Adrenal gland (tissue), 9 donors: ENCODE measurements at regions not wholly inside any gene's neighbourhood (a gene's known extent, or its start where the extent isn't known, plus 50 kb on each side); places are given as distances from the start of the nearest gene placed in this dataset.

Source experiments
- DNase-seq, 7 donors: peaks; one replicate each; pipeline ENCODE4 v3.0.0-alpha.2; 2019 to 2020
- H3K27ac ChIP-seq, 5 donors: fragments of 200-600 bp; sonication (generic) in 4 of 5; 1 replicate in 3 of 5; 2 replicates in 2 of 5; pipeline versions ENCODE4 v1.5.1 to v1.8.0; 2016 to 2020; ENCODE audit warnings: mild to moderate bottlenecking in 1 of 5
- H3K27me3 ChIP-seq: fragments of 200-600 bp; 2 replicates; pipeline ENCODE4 v1.8.0; 2021
- H3K36me3 ChIP-seq, 2 donors: fragments of 200-600 bp; replicated peaks in 1 of 2; 1 replicate in 1 of 2; 2 replicates in 1 of 2; pipeline versions ENCODE4 v1.5.1 to v1.8.0; 2018 to 2022
- H3K4me1 ChIP-seq, 2 donors: fragments of 200-600 bp; replicated peaks in 1 of 2; 1 replicate in 1 of 2; 2 replicates in 1 of 2; pipeline versions ENCODE4 v1.5.1 to v1.8.0; 2018 to 2021
- H3K4me3 ChIP-seq, 4 donors: fragments of 200-600 bp; sonication (generic) in 3 of 4; one replicate each; pipeline ENCODE4 v1.5.1; 2016 to 2018
- H3K9me3 ChIP-seq, 3 donors: fragments of 200-600 bp; sonication (generic) in 1 of 3; replicated peaks in 1 of 3; 1 replicate in 2 of 3; 2 replicates in 1 of 3; pipeline versions ENCODE4 v1.5.1 to v1.8.0; 2016 to 2021
- POLR2A ChIP-seq, 2 donors: fragments of 450-650 bp; IDR thresholded peaks; one replicate each; pipeline ENCODE4 v1.6.1; 2017; ENCODE audit warnings: antibody characterized with exemption in 2 of 2, mild to moderate bottlenecking in 2 of 2, moderate library complexity in 1 of 2
- WGBS, 4 donors: extraction: QIAGEN DNeasy Blood & Tissue Kit in 2 of 4; methylation state at CpG; one replicate each; pipeline versions ENCODE4 v1.1.5 to v1.1.7; 2013 to 2017; 5-methylcytosine and 5-hydroxymethylcytosine counted together
- intact Hi-C, 2 donors: fragments of 100-400 bp; cut with DNase I; formaldehyde crosslinking; loops; one replicate each; pipeline versions ENCODE4 v1.14.1 to v1.15.0; 2022 to 2023
- TF ChIP-seq, protein P1 (sequence below), 6 experiments: fragments of 450-650 bp in 4 of 6; fragments of 200-600 bp in 2 of 6; sonication (generic) in 1 of 6; IDR thresholded peaks; 1 replicate in 5 of 6; 2 replicates in 1 of 6; pipeline versions ENCODE4 v1.5.1 to v1.8.0; 2016 to 2021; ENCODE audit warnings: antibody characterized with exemption in 6 of 6, mild to moderate bottlenecking in 2 of 6, moderate library complexity in 1 of 6
- donor health status: healthy with polysubstance abuse.
- donor health status: Bipolar disorder and iron deficiency.
- donor health status: DM: yes; HTN: yes; CAD: no.
- donor health status: DM: no; HTN: no; CAD: no.
- donor health status: DM: no; HTN: no; CAD: no.

- Histone ChIP-seq H3K27me3 (no peaks in the 10 kb centered on the region), H3K36me3 (no peaks in the 10 kb centered on the region), H3K4me1 (peaks cover 31 to 56% of the 10 kb centered on the region in 2 donors), H3K9me3 (no peaks in the 10 kb centered on the region), H3K4me3 (no peak overlapping the region), H3K27ac (peak overlapping the region; percentile 73 to 97 (median 95))
- intact Hi-C loops, result no loop called here
- WGBS, 4 donors, result 28 to 45% (median 32%) methylated on average over 7 to 11 of the region's 11 CpGs
- TF ChIP-seq POLR2A (IDR thresholded peaks at IDR 0.05), result peak in 1 of 2 donors; percentile 64
- TF ChIP-seq, protein P1, sequence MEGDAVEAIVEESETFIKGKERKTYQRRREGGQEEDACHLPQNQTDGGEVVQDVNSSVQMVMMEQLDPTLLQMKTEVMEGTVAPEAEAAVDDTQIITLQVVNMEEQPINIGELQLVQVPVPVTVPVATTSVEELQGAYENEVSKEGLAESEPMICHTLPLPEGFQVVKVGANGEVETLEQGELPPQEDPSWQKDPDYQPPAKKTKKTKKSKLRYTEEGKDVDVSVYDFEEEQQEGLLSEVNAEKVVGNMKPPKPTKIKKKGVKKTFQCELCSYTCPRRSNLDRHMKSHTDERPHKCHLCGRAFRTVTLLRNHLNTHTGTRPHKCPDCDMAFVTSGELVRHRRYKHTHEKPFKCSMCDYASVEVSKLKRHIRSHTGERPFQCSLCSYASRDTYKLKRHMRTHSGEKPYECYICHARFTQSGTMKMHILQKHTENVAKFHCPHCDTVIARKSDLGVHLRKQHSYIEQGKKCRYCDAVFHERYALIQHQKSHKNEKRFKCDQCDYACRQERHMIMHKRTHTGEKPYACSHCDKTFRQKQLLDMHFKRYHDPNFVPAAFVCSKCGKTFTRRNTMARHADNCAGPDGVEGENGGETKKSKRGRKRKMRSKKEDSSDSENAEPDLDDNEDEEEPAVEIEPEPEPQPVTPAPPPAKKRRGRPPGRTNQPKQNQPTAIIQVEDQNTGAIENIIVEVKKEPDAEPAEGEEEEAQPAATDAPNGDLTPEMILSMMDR (IDR thresholded peaks at IDR 0.05), result no peak
- DNase-seq, result peak in 6 of 7 donors; percentile 80 to 85 (median 84)
These were observed 61.1 kb upstream of the DLK1 start for GRCh38 chr14:100665511-100666032.

GRCh38 chr14:100666403-100666802 is 60.3 kb upstream of the DLK1 start:
- TF ChIP-seq, protein P1 (IDR thresholded peaks at IDR 0.05), result no peak
- peak in 1 of 2 donors; percentile 6 for TF ChIP-seq POLR2A (IDR thresholded peaks at IDR 0.05)
- Histone ChIP-seq H3K4me1 (peaks cover 31 to 61% of the 10 kb centered on the region in 2 donors), H3K27me3 (no peaks in the 10 kb centered on the region), H3K36me3 (no peaks in the 10 kb centered on the region), H3K9me3 (no peaks in the 10 kb centered on the region), H3K27ac (peak overlapping the region; percentile 73 to 97 (median 95)), H3K4me3 (no peak overlapping the region)
- peak in 6 of 7 donors; percentile 78 to 89 (median 79) for DNase-seq
- intact Hi-C loops, result no loop called here
- 48 to 65% (median 54%) methylated on average over 2 to 3 of the region's 3 CpGs for WGBS, 4 donors

DNA sequence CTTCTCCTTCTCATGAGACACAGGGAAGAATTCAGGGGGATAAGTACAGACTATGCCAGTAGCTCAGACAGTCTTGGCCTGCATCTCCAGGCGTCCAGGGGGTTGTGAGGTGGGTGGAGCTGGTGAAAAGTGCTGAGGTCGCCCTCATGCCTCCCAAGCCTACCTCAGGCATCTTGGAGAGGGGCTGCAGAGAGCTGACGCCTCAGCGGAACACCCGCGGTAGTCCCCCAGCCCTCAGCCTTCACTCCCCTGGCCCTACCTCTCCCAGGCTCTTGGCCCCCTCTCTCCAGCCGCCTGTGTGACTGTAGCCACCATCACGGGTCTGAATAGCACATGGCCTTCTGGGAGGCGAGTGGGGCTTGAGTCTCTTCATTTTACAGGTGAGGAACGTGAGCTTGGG is 59.8 kb upstream of the DLK1 start:
- no peak for TF ChIP-seq POLR2A (IDR thresholded peaks at IDR 0.05)
- TF ChIP-seq, protein P1 (IDR thresholded peaks at IDR 0.05), result no peak
- intact Hi-C loops, result no loop called here
- no peak overlapping the region for H3K4me3 ChIP-seq
- no peaks in the 10 kb centered on the region for H3K27me3 ChIP-seq
- DNase-seq, result no peak
- 59 to 85% (median 84%) methylated on average over 2 to 10 of the region's 10 CpGs for WGBS, 4 donors
- no peaks in the 10 kb centered on the region for H3K36me3 ChIP-seq
- peak overlapping the region in 4 of 5 donors; percentile 73 to 97 (median 95) for H3K27ac ChIP-seq
- H3K4me1 ChIP-seq, result peaks cover 31 to 61% of the 10 kb centered on the region in 2 donors
- H3K9me3 ChIP-seq, result no peaks in the 10 kb centered on the region

DNA sequence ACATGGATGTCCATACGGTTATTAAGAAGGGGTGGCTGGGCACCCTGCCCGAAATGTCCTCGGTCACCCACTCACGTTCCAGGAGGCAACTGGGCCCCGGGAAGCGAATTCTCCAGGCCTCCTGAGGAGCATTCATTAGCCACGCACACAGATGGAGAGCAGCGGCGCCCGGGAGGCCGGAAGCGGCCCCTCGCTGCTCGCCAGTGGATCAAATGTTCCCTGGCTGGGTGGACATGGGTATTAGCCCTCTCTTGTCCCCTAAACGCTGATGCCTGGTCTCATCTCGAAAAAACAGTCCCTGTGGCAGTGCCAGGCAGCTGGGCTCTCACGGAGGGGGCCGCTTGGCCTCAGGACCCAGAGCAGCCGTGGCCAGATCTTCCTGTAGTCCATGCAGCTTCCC is 59.0 kb upstream of the DLK1 start:
- Histone ChIP-seq H3K27me3 (no peaks in the 10 kb centered on the region), H3K4me3 (no peak overlapping the region), H3K9me3 (no peaks in the 10 kb centered on the region), H3K27ac (no peak overlapping the region), H3K36me3 (no peaks in the 10 kb centered on the region), H3K4me1 (peaks cover 31 to 61% of the 10 kb centered on the region in 2 donors)
- TF ChIP-seq, protein P1 (IDR thresholded peaks at IDR 0.05), result no peak
- no peak for TF ChIP-seq POLR2A (IDR thresholded peaks at IDR 0.05)
- no peak for DNase-seq
- WGBS, 4 donors, result 89 to 95% (median 91%) methylated on average over 11 to 19 of the region's 19 CpGs
- intact Hi-C loops, result no loop called here
